ENCODE measurements at regions not wholly inside any gene's neighbourhood (a gene's known extent, or its start where the extent isn't known, plus 50 kb on each side); places are given as distances from the start of the nearest gene placed in this dataset.

DNA sequence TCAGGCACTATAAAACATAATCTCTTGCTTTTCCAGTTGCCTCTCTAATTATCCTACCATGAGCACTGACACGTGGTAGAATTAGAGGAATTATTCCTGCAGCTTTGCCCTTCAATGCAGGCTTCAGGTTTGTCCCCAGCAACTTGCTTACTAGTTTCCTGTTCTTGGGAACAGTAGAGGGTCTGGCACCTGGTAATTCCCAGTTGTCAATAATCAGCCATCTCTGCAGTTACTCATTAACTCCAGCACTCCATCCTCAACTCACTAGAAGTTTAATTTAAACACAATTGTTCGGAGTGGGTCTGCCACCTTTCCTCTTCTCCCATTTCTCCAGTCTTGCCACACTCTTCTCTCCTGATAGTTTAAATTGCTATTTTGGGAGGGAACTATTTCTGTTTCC, 324.3 kb upstream of the KIAA1217 start:
- Histone ChIP-seq H3K4me3 (ENCODE audit: low read depth in 1 of 2, low read length in 2 of 2) (no peak overlapping the region), H3K9ac (ENCODE audit: low read depth in 1 of 2, low read length in 2 of 2) (no peak overlapping the region), H3K9me3 (ENCODE audit: control insufficient read depth in 1 of 2, low read length in 2 of 2) (no peaks in the 10 kb centered on the region), H3K27me3 (ENCODE audit: control insufficient read depth in 1 of 2, insufficient read depth in 2 of 2, low read length in 2 of 2) (no peaks in the 10 kb centered on the region), H3K27ac (ENCODE audit: low read depth, low read length) (no peak overlapping the region), H3K4me1 (ENCODE audit: control insufficient read depth in 1 of 2, insufficient read depth in 2 of 2, low read length in 2 of 2) (no peaks in the 10 kb centered on the region), H3K36me3 (ENCODE audit: control insufficient read depth in 1 of 2, insufficient read depth in 2 of 2, low read length in 2 of 2) (no peaks in the 10 kb centered on the region)

GRCh38 chr10:23885853-23886252, 323.1 kb upstream of the KIAA1217 start:
- Histone ChIP-seq H3K36me3 (ENCODE audit: control insufficient read depth in 1 of 2, insufficient read depth in 2 of 2, low read length in 2 of 2) (no peaks in the 10 kb centered on the region), H3K9ac (ENCODE audit: low read depth in 1 of 2, low read length in 2 of 2) (no peak overlapping the region), H3K9me3 (ENCODE audit: control insufficient read depth in 1 of 2, low read length in 2 of 2) (no peaks in the 10 kb centered on the region), H3K27me3 (ENCODE audit: control insufficient read depth in 1 of 2, insufficient read depth in 2 of 2, low read length in 2 of 2) (no peaks in the 10 kb centered on the region), H3K4me3 (ENCODE audit: low read depth in 1 of 2, low read length in 2 of 2) (no peak overlapping the region), H3K27ac (ENCODE audit: low read depth, low read length) (no peak overlapping the region), H3K4me1 (ENCODE audit: control insufficient read depth in 1 of 2, insufficient read depth in 2 of 2, low read length in 2 of 2) (no peaks in the 10 kb centered on the region)

DNA sequence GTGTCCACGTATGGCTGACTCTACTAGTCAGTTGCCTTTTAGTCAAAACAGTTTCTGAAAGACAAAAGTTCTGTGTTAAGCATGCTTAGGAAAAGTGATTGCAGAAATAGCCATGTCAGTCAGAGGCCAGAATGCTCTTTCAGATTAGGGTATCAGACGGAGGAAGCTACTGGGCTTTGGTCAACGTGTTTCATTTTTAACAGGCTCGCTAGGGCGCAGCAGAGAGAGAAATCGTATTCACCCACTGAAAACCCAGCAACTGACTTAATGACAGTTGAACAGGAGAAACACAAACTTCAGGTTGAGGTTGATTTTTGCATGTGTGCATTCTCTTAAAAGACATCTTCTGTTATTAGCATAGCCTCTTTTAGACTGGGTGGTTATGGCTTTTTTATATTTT, 322.6 kb upstream of the KIAA1217 start:
- Histone ChIP-seq H3K27ac (ENCODE audit: low read depth, low read length) (no peak overlapping the region), H3K4me1 (ENCODE audit: control insufficient read depth in 1 of 2, insufficient read depth in 2 of 2, low read length in 2 of 2) (no peaks in the 10 kb centered on the region), H3K9ac (ENCODE audit: low read depth in 1 of 2, low read length in 2 of 2) (no peak overlapping the region), H3K9me3 (ENCODE audit: control insufficient read depth in 1 of 2, low read length in 2 of 2) (no peaks in the 10 kb centered on the region), H3K36me3 (ENCODE audit: control insufficient read depth in 1 of 2, insufficient read depth in 2 of 2, low read length in 2 of 2) (no peaks in the 10 kb centered on the region), H3K27me3 (ENCODE audit: control insufficient read depth in 1 of 2, insufficient read depth in 2 of 2, low read length in 2 of 2) (no peaks in the 10 kb centered on the region), H3K4me3 (ENCODE audit: low read depth in 1 of 2, low read length in 2 of 2) (no peak overlapping the region)

GRCh38 chr10:23891301-23891700, 317.6 kb upstream of the KIAA1217 start:
- no peaks in the 10 kb centered on the region for H3K4me1 ChIP-seq (ENCODE audit: control insufficient read depth in 1 of 2, insufficient read depth in 2 of 2, low read length in 2 of 2)
- H3K36me3 ChIP-seq (ENCODE audit: control insufficient read depth in 1 of 2, insufficient read depth in 2 of 2, low read length in 2 of 2) = no peaks in the 10 kb centered on the region
- no peak overlapping the region for H3K27ac ChIP-seq (ENCODE audit: low read depth, low read length)
- no peaks in the 10 kb centered on the region for H3K27me3 ChIP-seq (ENCODE audit: control insufficient read depth in 1 of 2, insufficient read depth in 2 of 2, low read length in 2 of 2)
- no peaks in the 10 kb centered on the region for H3K9me3 ChIP-seq (ENCODE audit: control insufficient read depth in 1 of 2, low read length in 2 of 2)
- H3K9ac ChIP-seq (ENCODE audit: low read depth in 1 of 2, low read length in 2 of 2) = no peak overlapping the region
- H3K4me3 ChIP-seq (ENCODE audit: low read depth in 1 of 2, low read length in 2 of 2) = no peak overlapping the region

DNA sequence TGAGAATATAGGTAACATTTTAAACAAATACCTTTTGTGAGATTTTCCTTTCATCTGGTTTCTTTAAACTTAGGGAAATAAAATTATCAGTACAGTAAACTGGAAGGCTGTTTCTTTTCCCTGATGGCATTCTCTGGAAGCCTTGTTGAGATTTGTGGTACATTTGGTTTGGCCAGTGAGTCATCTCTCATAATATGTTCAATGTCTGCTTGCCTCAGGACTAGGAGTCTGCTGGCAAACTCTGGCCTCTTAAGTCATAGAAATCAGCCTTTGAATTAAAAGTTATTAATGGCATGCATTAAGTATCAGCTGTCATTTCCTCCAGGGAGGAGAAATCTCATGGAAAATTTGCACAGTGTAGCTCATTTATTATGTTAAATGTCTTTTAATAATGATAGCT, 316.6 kb upstream of the KIAA1217 start:
- Histone ChIP-seq H3K4me1 (ENCODE audit: control insufficient read depth in 1 of 2, insufficient read depth in 2 of 2, low read length in 2 of 2) (no peaks in the 10 kb centered on the region), H3K9ac (ENCODE audit: low read depth in 1 of 2, low read length in 2 of 2) (no peak overlapping the region), H3K27me3 (ENCODE audit: control insufficient read depth in 1 of 2, insufficient read depth in 2 of 2, low read length in 2 of 2) (no peaks in the 10 kb centered on the region), H3K9me3 (ENCODE audit: control insufficient read depth in 1 of 2, low read length in 2 of 2) (no peaks in the 10 kb centered on the region), H3K27ac (ENCODE audit: low read depth, low read length) (no peak overlapping the region), H3K4me3 (ENCODE audit: low read depth in 1 of 2, low read length in 2 of 2) (no peak overlapping the region), H3K36me3 (ENCODE audit: control insufficient read depth in 1 of 2, insufficient read depth in 2 of 2, low read length in 2 of 2) (no peaks in the 10 kb centered on the region)

- H3K9me3 ChIP-seq (ENCODE audit: control insufficient read depth in 1 of 2, low read length in 2 of 2) = no peaks in the 10 kb centered on the region
- H3K4me3 ChIP-seq (ENCODE audit: low read depth in 1 of 2, low read length in 2 of 2) = no peak overlapping the region
- H3K27ac ChIP-seq (ENCODE audit: low read depth, low read length) = no peak overlapping the region
- H3K36me3 ChIP-seq (ENCODE audit: control insufficient read depth in 1 of 2, insufficient read depth in 2 of 2, low read length in 2 of 2) = no peaks in the 10 kb centered on the region
- H3K4me1 ChIP-seq (ENCODE audit: control insufficient read depth in 1 of 2, insufficient read depth in 2 of 2, low read length in 2 of 2) = no peaks in the 10 kb centered on the region
- H3K27me3 ChIP-seq (ENCODE audit: control insufficient read depth in 1 of 2, insufficient read depth in 2 of 2, low read length in 2 of 2) = no peaks in the 10 kb centered on the region
- no peak overlapping the region for H3K9ac ChIP-seq (ENCODE audit: low read depth in 1 of 2, low read length in 2 of 2)
Observed at GRCh38 chr10:23897267-23897666, 311.7 kb upstream of the KIAA1217 start.

DNA sequence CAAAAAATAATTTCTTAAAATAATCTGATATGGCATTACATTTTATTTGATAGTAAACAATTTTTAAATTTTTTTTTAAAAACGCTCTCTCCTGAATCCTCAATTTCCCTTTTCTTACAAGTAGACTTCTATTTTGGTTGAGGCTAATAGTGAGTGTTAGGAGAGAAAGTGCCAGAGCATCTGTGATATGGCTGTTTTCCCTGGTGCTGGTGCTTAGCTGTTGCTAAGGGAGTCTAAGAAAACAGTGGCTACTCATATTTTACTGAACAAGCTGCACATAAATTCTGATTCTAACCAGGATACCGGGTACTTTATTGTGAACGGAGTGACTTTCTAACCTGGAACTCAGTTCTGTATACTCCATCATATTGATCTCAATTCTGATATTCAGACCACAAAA, 311.1 kb upstream of the KIAA1217 start:
- no peak overlapping the region for H3K9ac ChIP-seq (ENCODE audit: low read depth in 1 of 2, low read length in 2 of 2)
- H3K27me3 ChIP-seq (ENCODE audit: control insufficient read depth in 1 of 2, insufficient read depth in 2 of 2, low read length in 2 of 2) = no peaks in the 10 kb centered on the region
- H3K4me1 ChIP-seq (ENCODE audit: control insufficient read depth in 1 of 2, insufficient read depth in 2 of 2, low read length in 2 of 2) = no peaks in the 10 kb centered on the region
- no peak overlapping the region for H3K27ac ChIP-seq (ENCODE audit: low read depth, low read length)
- no peaks in the 10 kb centered on the region for H3K9me3 ChIP-seq (ENCODE audit: control insufficient read depth in 1 of 2, low read length in 2 of 2)
- H3K4me3 ChIP-seq (ENCODE audit: low read depth in 1 of 2, low read length in 2 of 2) = no peak overlapping the region
- H3K36me3 ChIP-seq (ENCODE audit: control insufficient read depth in 1 of 2, insufficient read depth in 2 of 2, low read length in 2 of 2) = no peaks in the 10 kb centered on the region

DNA sequence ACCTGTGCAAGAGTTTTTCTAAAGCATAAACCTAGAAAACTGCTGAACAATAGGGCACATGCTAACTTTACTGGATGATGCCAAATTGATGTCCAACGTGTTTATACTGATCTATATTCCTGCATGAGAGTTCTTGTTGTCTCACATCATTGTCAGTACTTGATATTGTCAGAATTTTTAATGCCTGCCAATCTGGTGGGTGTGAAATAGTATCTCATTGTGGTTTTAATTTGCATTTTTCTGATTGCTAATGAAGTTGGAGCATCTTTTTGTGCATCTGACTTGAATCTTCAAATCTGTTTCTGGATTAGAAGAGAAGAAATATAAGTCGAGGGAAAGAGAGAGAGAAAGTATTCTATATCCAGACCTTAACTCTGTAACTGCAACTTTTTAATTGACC, 309.8 kb upstream of the KIAA1217 start:
- Histone ChIP-seq H3K4me1 (ENCODE audit: control insufficient read depth in 1 of 2, insufficient read depth in 2 of 2, low read length in 2 of 2) (no peaks in the 10 kb centered on the region), H3K9me3 (ENCODE audit: control insufficient read depth in 1 of 2, low read length in 2 of 2) (no peaks in the 10 kb centered on the region), H3K9ac (ENCODE audit: low read depth in 1 of 2, low read length in 2 of 2) (no peak overlapping the region), H3K36me3 (ENCODE audit: control insufficient read depth in 1 of 2, insufficient read depth in 2 of 2, low read length in 2 of 2) (no peaks in the 10 kb centered on the region), H3K27ac (ENCODE audit: low read depth, low read length) (no peak overlapping the region), H3K27me3 (ENCODE audit: control insufficient read depth in 1 of 2, insufficient read depth in 2 of 2, low read length in 2 of 2) (no peaks in the 10 kb centered on the region), H3K4me3 (ENCODE audit: low read depth in 1 of 2, low read length in 2 of 2) (no peak overlapping the region)

DNA sequence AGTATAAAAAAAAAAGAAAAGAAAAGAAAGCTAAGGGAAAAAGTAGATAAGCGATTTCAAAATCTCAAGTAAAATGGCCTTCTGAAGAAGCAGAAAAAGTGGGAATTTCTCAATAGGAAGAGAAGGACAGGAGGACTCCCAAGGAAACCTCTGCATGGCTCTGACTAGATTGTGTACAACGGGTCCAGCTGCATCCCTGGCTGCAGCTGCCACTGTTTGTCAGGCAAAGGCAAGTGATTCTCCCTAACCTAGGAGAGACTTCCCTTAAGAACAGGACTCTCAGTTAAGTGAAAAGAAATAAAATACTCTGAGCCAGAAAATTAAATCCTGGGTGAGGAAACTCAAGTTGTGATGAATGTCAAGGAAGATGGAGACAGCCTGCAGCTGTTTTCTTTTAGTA, 298.6 kb upstream of the KIAA1217 start:
- H3K36me3 ChIP-seq (ENCODE audit: control insufficient read depth in 1 of 2, insufficient read depth in 2 of 2, low read length in 2 of 2) = no peaks in the 10 kb centered on the region
- H3K27ac ChIP-seq (ENCODE audit: low read depth, low read length) = no peak overlapping the region
- no peaks in the 10 kb centered on the region for H3K4me1 ChIP-seq (ENCODE audit: control insufficient read depth in 1 of 2, insufficient read depth in 2 of 2, low read length in 2 of 2)
- H3K27me3 ChIP-seq (ENCODE audit: control insufficient read depth in 1 of 2, insufficient read depth in 2 of 2, low read length in 2 of 2) = no peaks in the 10 kb centered on the region
- H3K9ac ChIP-seq (ENCODE audit: low read depth in 1 of 2, low read length in 2 of 2) = no peak overlapping the region
- H3K4me3 ChIP-seq (ENCODE audit: low read depth in 1 of 2, low read length in 2 of 2) = no peak overlapping the region
- no peaks in the 10 kb centered on the region for H3K9me3 ChIP-seq (ENCODE audit: control insufficient read depth in 1 of 2, low read length in 2 of 2)

- Histone ChIP-seq H3K4me1 (ENCODE audit: control insufficient read depth in 1 of 2, insufficient read depth in 2 of 2, low read length in 2 of 2) (no peaks in the 10 kb centered on the region), H3K9ac (ENCODE audit: low read depth in 1 of 2, low read length in 2 of 2) (no peak overlapping the region), H3K27me3 (ENCODE audit: control insufficient read depth in 1 of 2, insufficient read depth in 2 of 2, low read length in 2 of 2) (no peaks in the 10 kb centered on the region), H3K9me3 (ENCODE audit: control insufficient read depth in 1 of 2, low read length in 2 of 2) (no peaks in the 10 kb centered on the region), H3K27ac (ENCODE audit: low read depth, low read length) (no peak overlapping the region), H3K36me3 (ENCODE audit: control insufficient read depth in 1 of 2, insufficient read depth in 2 of 2, low read length in 2 of 2) (no peaks in the 10 kb centered on the region), H3K4me3 (ENCODE audit: low read depth in 1 of 2, low read length in 2 of 2) (no peak overlapping the region)
Observed at GRCh38 chr10:23912884-23913404, 296.0 kb upstream of the KIAA1217 start.

- H3K27ac ChIP-seq (ENCODE audit: low read depth, low read length) = no peak overlapping the region
- no peaks in the 10 kb centered on the region for H3K9me3 ChIP-seq (ENCODE audit: control insufficient read depth in 1 of 2, low read length in 2 of 2)
- H3K9ac ChIP-seq (ENCODE audit: low read depth in 1 of 2, low read length in 2 of 2) = no peak overlapping the region
- no peaks in the 10 kb centered on the region for H3K36me3 ChIP-seq (ENCODE audit: control insufficient read depth in 1 of 2, insufficient read depth in 2 of 2, low read length in 2 of 2)
- H3K4me3 ChIP-seq (ENCODE audit: low read depth in 1 of 2, low read length in 2 of 2) = no peak overlapping the region
- no peaks in the 10 kb centered on the region for H3K4me1 ChIP-seq (ENCODE audit: control insufficient read depth in 1 of 2, insufficient read depth in 2 of 2, low read length in 2 of 2)
- no peaks in the 10 kb centered on the region for H3K27me3 ChIP-seq (ENCODE audit: control insufficient read depth in 1 of 2, insufficient read depth in 2 of 2, low read length in 2 of 2)
Observed at GRCh38 chr10:23914641-23915040, 294.3 kb upstream of the KIAA1217 start.

Measured in duodenal mucosa (tissue), 2 donors.